ENCODE measurements at regions not wholly inside any gene's neighbourhood (a gene's known extent, or its start where the extent isn't known, plus 50 kb on each side); places are given as distances from the start of the nearest gene placed in this dataset.

- CTCF ChIA-PET: interaction anchor here (1.0 to 1.3 kb wide), 2 partner anchors 11 to 199 kb away, joined by 4 to 5 read pairs; no protein-coding TSS in a partner anchor
- DNase-seq (ENCODE audit: unreplicated experiment): no peak
Measured at GRCh38 chr9:38287420-38287985, 105.0 kb upstream of the ALDH1B1 start.

GRCh38 chr9:38286766-38287165, 105.7 kb upstream of the ALDH1B1 start:
- no peak for TF ChIP-seq CTCF (IDR thresholded peaks at IDR 0.05; ENCODE audit: unreplicated experiment)
- Mint-ChIP-seq H3K27ac (ENCODE audit: low read depth, unreplicated experiment) (no peak overlapping the region), H3K36me3 (ENCODE audit: insufficient read depth, unreplicated experiment) (no peaks in the 10 kb centered on the region), H3K27me3 (ENCODE audit: insufficient read depth, unreplicated experiment) (peaks cover 23% of the 10 kb centered on the region), H3K4me3 (ENCODE audit: unreplicated experiment) (no peak overlapping the region), H3K4me1 (ENCODE audit: insufficient read depth, unreplicated experiment) (no peaks in the 10 kb centered on the region), H3K9me3 (ENCODE audit: unreplicated experiment) (no peaks in the 10 kb centered on the region)
- ChIA-PET POLR2A (interaction anchor here (0.9 to 1.1 kb wide), 2 partner anchors 11 to 27 kb away, joined by 3 read pairs; no protein-coding TSS in a partner anchor), CTCF (interaction anchor here (0.5 to 1.4 kb wide), 2 partner anchors 196 to 198 kb away, joined by 3 to 4 read pairs; no protein-coding TSS in a partner anchor)
- intact Hi-C loops (cut with micrococcal nuclease): no loop called here
- DNase-seq (ENCODE audit: unreplicated experiment): no peak
- BruUV-seq (replicated peaks): no TSS peak

More at GRCh38 chr9:38287420-38287985, 105.0 kb upstream of the ALDH1B1 start:
- Mint-ChIP-seq H3K4me1 (ENCODE audit: insufficient read depth, unreplicated experiment) (no peaks in the 10 kb centered on the region), H3K27me3 (ENCODE audit: insufficient read depth, unreplicated experiment) (peaks cover 23% of the 10 kb centered on the region), H3K9me3 (ENCODE audit: unreplicated experiment) (no peaks in the 10 kb centered on the region), H3K36me3 (ENCODE audit: insufficient read depth, unreplicated experiment) (no peaks in the 10 kb centered on the region), H3K27ac (ENCODE audit: low read depth, unreplicated experiment) (no peak overlapping the region), H3K4me3 (ENCODE audit: unreplicated experiment) (no peak overlapping the region)
- POLR2A ChIA-PET: interaction anchor here (0.9 to 1.1 kb wide), 2 partner anchors 10 to 28 kb away, joined by 3 read pairs; no protein-coding TSS in a partner anchor
- intact Hi-C loops (cut with micrococcal nuclease): no loop called here
- TF ChIP-seq CTCF (IDR thresholded peaks at IDR 0.05; ENCODE audit: unreplicated experiment): no peak
- BruUV-seq (replicated peaks): no TSS peak

GRCh38 chr9:38286357-38286756, 106.1 kb upstream of the ALDH1B1 start:
- peaks cover 23% of the 10 kb centered on the region for H3K27me3 Mint-ChIP-seq (ENCODE audit: insufficient read depth, unreplicated experiment)
- BruUV-seq (replicated peaks): no TSS peak
- DNase-seq (ENCODE audit: unreplicated experiment): no peak
- CTCF ChIA-PET: interaction anchor here (0.5 to 1.4 kb wide), 2 partner anchors 195 to 198 kb away, joined by 3 to 4 read pairs; no protein-coding TSS in a partner anchor
- H3K27ac Mint-ChIP-seq (ENCODE audit: low read depth, unreplicated experiment): no peak overlapping the region
- H3K36me3 Mint-ChIP-seq (ENCODE audit: insufficient read depth, unreplicated experiment): no peaks in the 10 kb centered on the region
- intact Hi-C loops (cut with micrococcal nuclease): no loop called here
- TF ChIP-seq CTCF (IDR thresholded peaks at IDR 0.05; ENCODE audit: unreplicated experiment): no peak
- POLR2A ChIA-PET: interaction anchor here (0.9 to 1.1 kb wide), 2 partner anchors 11 to 27 kb away, joined by 3 read pairs; no protein-coding TSS in a partner anchor
- H3K9me3 Mint-ChIP-seq (ENCODE audit: unreplicated experiment): no peaks in the 10 kb centered on the region
- H3K4me1 Mint-ChIP-seq (ENCODE audit: insufficient read depth, unreplicated experiment): no peaks in the 10 kb centered on the region
- no peak overlapping the region for H3K4me3 Mint-ChIP-seq (ENCODE audit: unreplicated experiment)

- H3K4me1 Mint-ChIP-seq (ENCODE audit: insufficient read depth, unreplicated experiment): no peaks in the 10 kb centered on the region
- CTCF ChIA-PET: no interaction called here
- no peaks in the 10 kb centered on the region for H3K9me3 Mint-ChIP-seq (ENCODE audit: unreplicated experiment)
- intact Hi-C loops (cut with micrococcal nuclease): no loop called here
- POLR2A ChIA-PET: no interaction called here
- TF ChIP-seq CTCF (IDR thresholded peaks at IDR 0.05; ENCODE audit: unreplicated experiment): no peak
- H3K4me3 Mint-ChIP-seq (ENCODE audit: unreplicated experiment): no peak overlapping the region
- no peak for DNase-seq (ENCODE audit: unreplicated experiment)
- no peaks in the 10 kb centered on the region for H3K36me3 Mint-ChIP-seq (ENCODE audit: insufficient read depth, unreplicated experiment)
- H3K27ac Mint-ChIP-seq (ENCODE audit: low read depth, unreplicated experiment): no peak overlapping the region
- H3K27me3 Mint-ChIP-seq (ENCODE audit: insufficient read depth, unreplicated experiment): peaks cover 23% of the 10 kb centered on the region
- no TSS peak for BruUV-seq (replicated peaks)
Measured at GRCh38 chr9:38285236-38285635, 107.3 kb upstream of the ALDH1B1 start.
